ENCODE measurements at regions not wholly inside any gene's neighbourhood (a gene's known extent, or its start where the extent isn't known, plus 50 kb on each side); places are given as distances from the start of the nearest gene placed in this dataset.

DNA sequence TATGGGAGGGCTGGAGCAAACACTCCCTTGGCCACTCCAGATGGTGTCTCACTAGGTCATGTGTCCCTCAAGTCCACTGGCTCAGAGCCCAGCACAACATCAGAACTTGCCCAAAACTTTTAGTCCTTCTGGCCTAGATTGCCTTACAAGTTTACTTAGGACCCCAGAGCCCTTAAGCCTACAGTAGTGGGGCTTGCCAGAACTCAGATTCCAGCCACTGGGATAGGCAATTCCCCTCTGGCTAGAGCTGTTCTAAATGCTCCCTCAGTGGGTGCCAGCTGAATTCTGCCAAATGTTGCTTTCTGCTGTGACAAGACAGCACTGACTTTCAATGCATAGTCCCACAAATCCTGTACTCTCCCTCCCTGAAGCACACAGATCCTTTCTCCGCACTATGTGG, 331.1 kb downstream of the HTR7 start:
- TF ChIP-seq, protein P1, sequence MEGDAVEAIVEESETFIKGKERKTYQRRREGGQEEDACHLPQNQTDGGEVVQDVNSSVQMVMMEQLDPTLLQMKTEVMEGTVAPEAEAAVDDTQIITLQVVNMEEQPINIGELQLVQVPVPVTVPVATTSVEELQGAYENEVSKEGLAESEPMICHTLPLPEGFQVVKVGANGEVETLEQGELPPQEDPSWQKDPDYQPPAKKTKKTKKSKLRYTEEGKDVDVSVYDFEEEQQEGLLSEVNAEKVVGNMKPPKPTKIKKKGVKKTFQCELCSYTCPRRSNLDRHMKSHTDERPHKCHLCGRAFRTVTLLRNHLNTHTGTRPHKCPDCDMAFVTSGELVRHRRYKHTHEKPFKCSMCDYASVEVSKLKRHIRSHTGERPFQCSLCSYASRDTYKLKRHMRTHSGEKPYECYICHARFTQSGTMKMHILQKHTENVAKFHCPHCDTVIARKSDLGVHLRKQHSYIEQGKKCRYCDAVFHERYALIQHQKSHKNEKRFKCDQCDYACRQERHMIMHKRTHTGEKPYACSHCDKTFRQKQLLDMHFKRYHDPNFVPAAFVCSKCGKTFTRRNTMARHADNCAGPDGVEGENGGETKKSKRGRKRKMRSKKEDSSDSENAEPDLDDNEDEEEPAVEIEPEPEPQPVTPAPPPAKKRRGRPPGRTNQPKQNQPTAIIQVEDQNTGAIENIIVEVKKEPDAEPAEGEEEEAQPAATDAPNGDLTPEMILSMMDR (IDR thresholded peaks at IDR 0.05): no peak
- TF ChIP-seq POLR2A (IDR thresholded peaks at IDR 0.05): no peak
